ENCODE measurements at regions not wholly inside any gene's neighbourhood (a gene's known extent, or its start where the extent isn't known, plus 50 kb on each side); places are given as distances from the start of the nearest gene placed in this dataset.

- TF ChIP-seq, protein P1, sequence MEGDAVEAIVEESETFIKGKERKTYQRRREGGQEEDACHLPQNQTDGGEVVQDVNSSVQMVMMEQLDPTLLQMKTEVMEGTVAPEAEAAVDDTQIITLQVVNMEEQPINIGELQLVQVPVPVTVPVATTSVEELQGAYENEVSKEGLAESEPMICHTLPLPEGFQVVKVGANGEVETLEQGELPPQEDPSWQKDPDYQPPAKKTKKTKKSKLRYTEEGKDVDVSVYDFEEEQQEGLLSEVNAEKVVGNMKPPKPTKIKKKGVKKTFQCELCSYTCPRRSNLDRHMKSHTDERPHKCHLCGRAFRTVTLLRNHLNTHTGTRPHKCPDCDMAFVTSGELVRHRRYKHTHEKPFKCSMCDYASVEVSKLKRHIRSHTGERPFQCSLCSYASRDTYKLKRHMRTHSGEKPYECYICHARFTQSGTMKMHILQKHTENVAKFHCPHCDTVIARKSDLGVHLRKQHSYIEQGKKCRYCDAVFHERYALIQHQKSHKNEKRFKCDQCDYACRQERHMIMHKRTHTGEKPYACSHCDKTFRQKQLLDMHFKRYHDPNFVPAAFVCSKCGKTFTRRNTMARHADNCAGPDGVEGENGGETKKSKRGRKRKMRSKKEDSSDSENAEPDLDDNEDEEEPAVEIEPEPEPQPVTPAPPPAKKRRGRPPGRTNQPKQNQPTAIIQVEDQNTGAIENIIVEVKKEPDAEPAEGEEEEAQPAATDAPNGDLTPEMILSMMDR (IDR thresholded peaks at IDR 0.05): no peak
- TF ChIP-seq POLR2AphosphoS5 (IDR thresholded peaks at IDR 0.05): no peak
These were observed 286.3 kb upstream of the ATP2B1 start for GRCh38 chr12:89994911-89995310.

Data from stomach (tissue), 4 donors.